HepG2 (cell line): ENCODE measurements at regions not wholly inside any gene's neighbourhood (a gene's known extent, or its start where the extent isn't known, plus 50 kb on each side); places are given as distances from the start of the nearest gene placed in this dataset.

Source experiments
- CTCF ChIP-seq: sonication (generic); formaldehyde crosslinking; IDR thresholded peaks from 2 replicates; pipeline ENCODE4 v1.5.0; 2020; ENCODE audit warnings: mild to moderate bottlenecking, missing genetic modification reagents, moderate library complexity
- POLR2A ChIP-seq, 2 experiments: IDR thresholded peaks; 2 replicates each; pipeline ENCODE4 v1.6.1; 2011; ENCODE audit warnings: low read depth in 2 of 2, low read length in 2 of 2, mild to moderate bottlenecking in 1 of 2, moderate library complexity in 1 of 2; ENCODE audit not compliant: insufficient read depth in 1 of 2
- SETDB1 ChIP-seq: sonication (generic); formaldehyde crosslinking; IDR thresholded peaks from 2 replicates; pipeline ENCODE4 v1.5.1; 2020; ENCODE audit warnings: missing genetic modification reagents, mild to moderate bottlenecking, borderline replicate concordance
- ZFP41 ChIP-seq: sonication (generic); formaldehyde crosslinking; IDR thresholded peaks from 2 replicates; pipeline ENCODE4 v1.4.0; 2020; ENCODE audit warnings: mild to moderate bottlenecking, missing genetic modification reagents, borderline replicate concordance
- ZNF577 ChIP-seq: sonication (generic); formaldehyde crosslinking; IDR thresholded peaks from 2 replicates; pipeline ENCODE4 v1.4.0; 2020; ENCODE audit warnings: mild to moderate bottlenecking, low read depth, missing genetic modification reagents, borderline replicate concordance

DNA sequence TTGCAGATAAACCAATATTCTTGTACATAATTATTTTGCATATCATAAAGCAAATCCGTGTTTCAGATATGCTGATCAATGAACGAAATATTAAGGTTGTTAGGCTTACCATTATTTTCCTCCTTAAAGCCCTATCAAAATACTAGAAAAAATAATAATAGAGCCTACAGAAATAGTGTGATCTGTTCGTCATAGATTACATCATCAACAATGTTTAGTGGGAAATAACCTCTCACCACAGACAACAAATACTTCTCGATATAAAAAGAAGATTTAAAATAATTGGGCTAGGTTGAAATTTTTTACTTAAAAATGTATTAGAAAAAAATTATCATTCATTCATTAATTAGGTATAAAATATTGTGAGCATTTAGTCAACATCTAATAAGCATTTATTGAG lies 71.0 kb upstream of the ADCY2 start:
- TF ChIP-seq POLR2A (IDR thresholded peaks at IDR 0.05; ENCODE audit: insufficient read depth in 1 of 2, low read depth in 2 of 2, low read length in 2 of 2) (no peak), SETDB1 (CRISPR knock-in tag) (no peak), ZFP41 (CRISPR knock-in tag) (no peak), ZNF577 (CRISPR knock-in tag) (no peak), CTCF (CRISPR knock-in tag) (no peak)
